Osteocyte (in vitro differentiated cells): ENCODE measurements at regions not wholly inside any gene's neighbourhood (a gene's known extent, or its start where the extent isn't known, plus 50 kb on each side); places are given as distances from the start of the nearest gene placed in this dataset.

Experiments
- DNase-seq: peaks from one replicate; pipeline ENCODE4 v3.0.0; 2021; ENCODE audit warnings: mixed read lengths; ENCODE audit not compliant: unreplicated experiment; ENCODE audit errors: extremely low spot score
- H3K27ac Mint-ChIP-seq: one replicate; pipeline ENCODE4 v1.8.0; 2021; ENCODE audit warnings: mild to moderate bottlenecking, mixed read lengths; ENCODE audit not compliant: unreplicated experiment
- H3K27me3 Mint-ChIP-seq: one replicate; pipeline ENCODE4 v1.8.0; 2021; ENCODE audit warnings: mixed read lengths; ENCODE audit not compliant: unreplicated experiment
- H3K36me3 Mint-ChIP-seq: one replicate; pipeline ENCODE4 v1.8.0; 2021; ENCODE audit warnings: mixed read lengths; ENCODE audit not compliant: unreplicated experiment
- H3K4me1 Mint-ChIP-seq: one replicate; pipeline ENCODE4 v1.8.0; 2021; ENCODE audit warnings: mixed read lengths; ENCODE audit not compliant: unreplicated experiment
- H3K4me3 Mint-ChIP-seq: one replicate; pipeline ENCODE4 v1.8.0; 2021; ENCODE audit warnings: mild to moderate bottlenecking, moderate library complexity, mixed read lengths; ENCODE audit not compliant: unreplicated experiment
- H3K9me3 Mint-ChIP-seq: one replicate; pipeline ENCODE4 v1.8.0; 2021; ENCODE audit warnings: mixed read lengths; ENCODE audit not compliant: unreplicated experiment
- CTCF ChIP-seq: fragments of 200-600 bp; sonication (generic); IDR thresholded peaks from 2 replicates; pipeline ENCODE4 v1.5.0; 2021; ENCODE audit warnings: antibody characterized with exemption, mild to moderate bottlenecking, moderate library complexity

- no peak overlapping the region for H3K4me3 Mint-ChIP-seq
- no peak overlapping the region for H3K27ac Mint-ChIP-seq
- H3K36me3 Mint-ChIP-seq = no peaks in the 10 kb centered on the region
- no peak for TF ChIP-seq CTCF
- H3K4me1 Mint-ChIP-seq = no peaks in the 10 kb centered on the region
- no peaks in the 10 kb centered on the region for H3K9me3 Mint-ChIP-seq
- DNase-seq = no peak
- H3K27me3 Mint-ChIP-seq = no peaks in the 10 kb centered on the region
Measured at GRCh38 chr20:24199501-24199900, 210.9 kb upstream of the GGTLC1 start.

GRCh38 chr20:24194143-24194542, 205.6 kb upstream of the GGTLC1 start:
- Mint-ChIP-seq H3K27me3 (no peaks in the 10 kb centered on the region), H3K9me3 (peaks cover 7% of the 10 kb centered on the region), H3K36me3 (no peaks in the 10 kb centered on the region), H3K4me3 (no peak overlapping the region), H3K4me1 (no peaks in the 10 kb centered on the region), H3K27ac (no peak overlapping the region)
- DNase-seq = no peak
- TF ChIP-seq CTCF = no peak

GRCh38 chr20:24190905-24191304, 202.3 kb upstream of the GGTLC1 start:
- Mint-ChIP-seq H3K4me1 (no peaks in the 10 kb centered on the region), H3K4me3 (no peak overlapping the region), H3K36me3 (no peaks in the 10 kb centered on the region), H3K9me3 (peaks cover 7% of the 10 kb centered on the region), H3K27ac (no peak overlapping the region), H3K27me3 (peaks cover 9% of the 10 kb centered on the region)
- no peak for DNase-seq
- no peak for TF ChIP-seq CTCF

- no peak overlapping the region for H3K4me3 Mint-ChIP-seq
- no peak for TF ChIP-seq CTCF
- no peak overlapping the region for H3K27ac Mint-ChIP-seq
- no peaks in the 10 kb centered on the region for H3K4me1 Mint-ChIP-seq
- DNase-seq = no peak
- peaks cover 15% of the 10 kb centered on the region for H3K27me3 Mint-ChIP-seq
- H3K9me3 Mint-ChIP-seq = peaks cover 6% of the 10 kb centered on the region
- H3K36me3 Mint-ChIP-seq = no peaks in the 10 kb centered on the region
Measured at GRCh38 chr20:24185791-24186190, 197.2 kb upstream of the GGTLC1 start.

GRCh38 chr20:24181151-24181550, 192.6 kb upstream of the GGTLC1 start:
- H3K4me1 Mint-ChIP-seq = no peaks in the 10 kb centered on the region
- TF ChIP-seq CTCF = no peak
- H3K4me3 Mint-ChIP-seq = no peak overlapping the region
- no peak overlapping the region for H3K27ac Mint-ChIP-seq
- DNase-seq = no peak
- peaks cover 23% of the 10 kb centered on the region for H3K27me3 Mint-ChIP-seq
- no peaks in the 10 kb centered on the region for H3K9me3 Mint-ChIP-seq
- no peaks in the 10 kb centered on the region for H3K36me3 Mint-ChIP-seq
